ENCODE measurements at regions not wholly inside any gene's neighbourhood (a gene's known extent, or its start where the extent isn't known, plus 50 kb on each side); places are given as distances from the start of the nearest gene placed in this dataset.

- Histone ChIP-seq H3K4me3 (ENCODE audit: low read depth, low read length) (no peak overlapping the region), H3K4me1 (no peaks in the 10 kb centered on the region; the same call in 1 of the 2 replicates), H3K27me3 (no peaks in the 10 kb centered on the region), H3K36me3 (no peaks in the 10 kb centered on the region), H3K9me3 (no peaks in the 10 kb centered on the region)
- TF ChIP-seq CTCF (IDR thresholded peaks at IDR 0.05; ENCODE audit: low read depth, low read length): no peak
- DNase-seq: no peak
These were observed 281.1 kb downstream of the FAT3 start for GRCh38 chr11:92505689-92506088.

- Histone ChIP-seq H3K27me3 (no peaks in the 10 kb centered on the region), H3K36me3 (no peaks in the 10 kb centered on the region), H3K4me3 (ENCODE audit: low read depth, low read length) (no peak overlapping the region), H3K9me3 (no peaks in the 10 kb centered on the region), H3K4me1 (no peaks in the 10 kb centered on the region; the same call in 1 of the 2 replicates)
- TF ChIP-seq CTCF (IDR thresholded peaks at IDR 0.05; ENCODE audit: low read depth, low read length): no peak
- no peak for DNase-seq
These were observed 282.3 kb downstream of the FAT3 start for GRCh38 chr11:92506809-92507336.

- no peaks in the 10 kb centered on the region for H3K27me3 ChIP-seq
- H3K9me3 ChIP-seq: no peaks in the 10 kb centered on the region
- no peak overlapping the region for H3K4me3 ChIP-seq (ENCODE audit: low read depth, low read length)
- H3K4me1 ChIP-seq: no peaks in the 10 kb centered on the region; the same call in 1 of the 2 replicates
- no peak for DNase-seq
- no peaks in the 10 kb centered on the region for H3K36me3 ChIP-seq
- TF ChIP-seq CTCF (IDR thresholded peaks at IDR 0.05; ENCODE audit: low read depth, low read length): no peak
These were observed 286.0 kb downstream of the FAT3 start for GRCh38 chr11:92510591-92510990.

GRCh38 chr11:92511522-92512203 is 287.0 kb downstream of the FAT3 start:
- Histone ChIP-seq H3K4me1 (no peaks in the 10 kb centered on the region; the same call in 1 of the 2 replicates), H3K27me3 (no peaks in the 10 kb centered on the region), H3K4me3 (ENCODE audit: low read depth, low read length) (no peak overlapping the region), H3K36me3 (no peaks in the 10 kb centered on the region), H3K9me3 (no peaks in the 10 kb centered on the region)
- DNase-seq: no peak
- TF ChIP-seq CTCF (IDR thresholded peaks at IDR 0.05; ENCODE audit: low read depth, low read length): no peak

GRCh38 chr11:92512204-92512569 is 287.6 kb downstream of the FAT3 start:
- no peak for TF ChIP-seq CTCF (IDR thresholded peaks at IDR 0.05; ENCODE audit: low read depth, low read length)
- no peak for DNase-seq
- Histone ChIP-seq H3K27me3 (no peaks in the 10 kb centered on the region), H3K4me3 (ENCODE audit: low read depth, low read length) (no peak overlapping the region), H3K4me1 (no peaks in the 10 kb centered on the region; the same call in 1 of the 2 replicates), H3K9me3 (no peaks in the 10 kb centered on the region), H3K36me3 (no peaks in the 10 kb centered on the region)

GRCh38 chr11:92523611-92524010 is 299.0 kb downstream of the FAT3 start:
- no peaks in the 10 kb centered on the region for H3K36me3 ChIP-seq
- no peak for DNase-seq
- no peaks in the 10 kb centered on the region for H3K27me3 ChIP-seq
- H3K9me3 ChIP-seq: no peaks in the 10 kb centered on the region
- no peak overlapping the region for H3K4me3 ChIP-seq (ENCODE audit: low read depth, low read length)
- H3K4me1 ChIP-seq: no peaks in the 10 kb centered on the region
- TF ChIP-seq CTCF (IDR thresholded peaks at IDR 0.05; ENCODE audit: low read depth, low read length): no peak
